NCI-H146 treated with DMSO at 0.1 percent for 48 hours (cell line): ENCODE measurements at regions not wholly inside any gene's neighbourhood (a gene's known extent, or its start where the extent isn't known, plus 50 kb on each side); places are given as distances from the start of the nearest gene placed in this dataset.
A peak's percentile ranks its signal among the peaks of the same experiment; 100 is the strongest.

Experiments used
- DNase-seq: peaks from one replicate; lab custom pipeline; 2025; ENCODE audit not compliant: unreplicated experiment; lab: John Stamatoyannopoulos, UW

DNA sequence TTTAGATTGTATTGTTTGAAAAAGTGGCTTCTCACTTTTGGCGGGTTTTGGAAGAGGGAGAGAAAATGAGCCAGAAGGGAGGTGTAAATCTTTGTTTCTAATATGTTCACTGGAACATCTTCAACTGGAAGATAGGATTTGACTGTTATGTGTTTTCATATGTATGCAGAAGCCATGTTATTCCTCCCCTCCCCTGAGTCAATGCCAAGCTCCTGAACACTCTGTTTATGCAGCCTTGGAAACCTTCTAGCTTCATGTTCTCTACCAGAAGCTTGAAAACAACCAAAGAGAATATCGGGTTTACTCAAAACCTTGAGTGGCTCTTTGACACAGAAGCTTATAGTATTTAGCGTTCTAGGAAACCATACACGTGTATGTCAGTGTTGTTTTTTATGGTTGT lies 279.1 kb downstream of the PRL start:
- DNase-seq = no peak

- DNase-seq = no peak
These were observed 277.0 kb downstream of the PRL start for GRCh38 chr6:22019857-22020256.

DNA sequence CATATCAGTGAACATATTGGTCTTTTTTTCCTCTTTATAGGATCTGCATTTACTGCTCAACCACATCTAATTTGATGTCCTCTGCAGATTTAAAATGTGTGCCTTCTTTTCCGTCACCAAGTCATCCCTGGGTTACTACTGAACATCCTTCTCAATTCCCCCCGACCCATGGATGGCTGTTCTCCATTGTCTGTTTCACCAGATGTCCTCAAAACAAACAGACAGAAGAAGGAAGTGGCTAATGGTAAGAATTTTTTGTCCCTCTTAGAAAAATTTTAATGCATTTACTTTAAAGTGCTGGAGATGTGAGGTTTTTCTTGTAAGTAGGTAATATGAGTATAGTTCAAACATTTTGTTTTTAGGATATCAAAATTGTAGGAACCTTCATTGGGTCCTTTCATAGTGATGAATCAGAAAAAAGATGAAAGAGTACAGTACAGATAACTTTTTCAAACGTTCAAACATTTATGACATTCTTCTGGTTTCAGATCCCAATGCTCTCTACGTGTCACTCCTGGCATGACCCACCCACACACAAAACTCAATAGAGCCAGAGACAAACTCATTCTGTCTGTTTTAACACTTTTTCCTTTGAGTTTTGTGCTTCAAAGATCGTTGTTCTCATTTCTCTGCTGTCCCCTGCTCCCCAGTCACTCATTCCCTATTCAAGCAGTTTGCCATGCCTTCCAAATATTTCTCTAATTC lies 276.4 kb downstream of the PRL start:
- DNase-seq = no peak

GRCh38 chr6:22021966-22022365 lies 274.9 kb downstream of the PRL start:
- DNase-seq = no peak

GRCh38 chr6:22023937-22024336 lies 272.9 kb downstream of the PRL start:
- DNase-seq = no peak

DNA sequence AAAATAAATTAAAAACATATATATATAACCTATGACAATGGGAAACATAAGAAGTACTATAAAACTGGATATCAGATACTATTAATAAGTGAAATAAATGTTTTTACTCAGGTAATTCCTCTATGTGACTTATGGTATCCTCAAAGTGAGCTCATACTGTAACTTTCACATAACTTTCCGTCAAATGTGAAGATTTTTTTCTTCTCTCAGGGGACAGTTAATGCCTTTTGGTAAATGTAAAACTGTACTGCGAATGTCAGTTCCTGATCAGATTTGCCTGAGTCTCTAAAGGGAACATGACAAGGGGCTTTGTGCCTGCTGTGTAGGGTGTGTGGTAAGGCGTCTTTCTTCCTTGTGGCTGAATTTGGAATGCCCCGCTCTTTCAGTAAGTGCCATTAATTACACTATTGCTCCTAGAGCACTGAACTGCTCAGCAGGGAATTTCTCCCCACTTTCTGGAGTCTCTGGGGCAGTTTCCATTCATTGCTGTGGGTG lies 271.8 kb downstream of the PRL start:
- DNase-seq = no peak

DNA sequence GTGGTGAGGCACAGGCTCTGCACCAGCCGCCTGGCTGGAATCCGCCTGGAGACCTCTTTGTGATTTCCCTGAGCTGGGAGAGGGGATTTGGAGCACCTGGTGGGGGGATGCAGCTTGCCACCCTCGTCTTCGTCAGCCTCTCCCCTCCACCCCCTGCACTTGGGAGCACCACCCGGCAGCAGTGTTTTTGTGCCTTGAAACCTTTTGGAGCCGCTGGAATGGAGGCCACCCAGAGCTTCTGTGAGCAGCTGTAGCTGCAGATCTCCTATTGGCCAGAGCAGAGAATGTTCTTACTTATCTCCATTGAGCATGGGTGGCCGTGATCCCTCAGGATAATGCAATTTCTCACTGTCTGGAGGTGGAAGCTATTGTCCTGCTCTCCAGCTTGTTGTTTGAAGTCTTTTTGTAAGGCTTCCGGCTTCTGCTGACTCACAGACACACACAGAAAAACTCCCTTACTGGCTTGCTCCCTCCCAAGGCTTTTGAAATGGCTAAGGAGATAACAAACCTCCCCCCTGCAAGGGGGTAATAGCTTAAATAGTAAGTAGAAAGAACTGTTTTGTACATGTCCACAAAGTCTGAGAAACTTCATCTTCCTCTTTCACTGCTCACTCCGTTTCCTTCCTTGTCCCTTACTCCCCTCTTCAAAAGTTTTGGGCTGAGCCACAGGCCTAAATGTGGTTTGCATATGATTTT lies 271.2 kb downstream of the PRL start:
- peak; percentile 29 for DNase-seq

DNA sequence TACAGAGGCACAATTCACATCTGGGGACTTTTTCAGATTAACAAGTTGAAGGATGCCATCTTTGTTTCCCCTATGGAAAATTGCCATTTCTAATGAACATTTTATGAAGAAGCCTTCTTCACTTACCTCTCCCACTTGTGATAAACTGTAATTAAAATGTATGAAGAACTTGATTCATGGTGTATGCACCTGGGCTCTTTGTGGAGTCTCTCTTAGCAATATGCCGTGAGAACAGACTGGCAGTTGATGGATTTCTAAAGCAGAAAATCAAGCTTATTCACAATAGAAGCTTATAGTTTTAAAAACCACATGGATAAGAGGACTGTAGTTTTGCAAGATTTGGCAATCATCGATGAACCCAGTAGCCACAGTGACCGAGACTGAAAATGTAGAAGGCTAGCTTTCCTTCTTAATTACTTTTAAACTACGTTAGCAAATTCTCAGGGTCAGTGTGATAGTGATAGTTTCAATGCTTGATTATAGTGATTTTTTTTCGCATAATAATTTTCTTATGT lies 270.6 kb downstream of the PRL start:
- DNase-seq = no peak

DNA sequence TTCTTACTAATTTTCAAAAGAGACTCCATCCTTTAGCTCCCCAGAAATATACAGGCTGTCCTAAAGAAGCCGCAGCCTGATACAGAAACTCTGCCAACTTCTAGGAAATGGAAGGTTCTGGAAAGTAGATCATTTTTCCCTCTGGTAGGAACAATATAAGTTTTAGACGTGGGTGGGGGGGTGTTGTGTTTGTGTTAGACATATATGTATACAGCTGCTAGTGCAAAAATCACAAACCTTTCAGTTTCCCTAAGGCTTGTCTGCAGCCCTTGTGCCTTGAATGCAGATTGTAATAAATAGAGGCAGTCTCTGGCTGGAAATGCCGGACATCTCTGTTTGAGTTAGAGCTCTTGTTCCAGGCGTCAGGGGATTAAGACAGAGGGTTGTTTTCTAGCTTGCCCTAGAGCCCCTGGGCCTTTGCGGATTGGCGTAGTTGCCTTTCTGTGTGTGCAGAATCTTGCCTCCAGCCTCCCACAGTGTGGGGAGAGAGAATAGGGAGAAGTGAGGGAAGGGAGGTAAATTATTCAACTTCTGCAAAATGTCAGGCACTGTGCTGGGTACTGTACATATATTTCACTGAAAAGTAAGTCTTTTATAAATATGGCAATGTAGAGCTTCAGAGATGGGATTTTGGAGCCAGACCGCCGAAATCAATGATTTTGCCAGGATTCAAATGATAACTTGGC lies 269.7 kb downstream of the PRL start:
- no peak for DNase-seq

- DNase-seq = no peak
These were observed 268.3 kb downstream of the PRL start for GRCh38 chr6:22028403-22029090.

DNA sequence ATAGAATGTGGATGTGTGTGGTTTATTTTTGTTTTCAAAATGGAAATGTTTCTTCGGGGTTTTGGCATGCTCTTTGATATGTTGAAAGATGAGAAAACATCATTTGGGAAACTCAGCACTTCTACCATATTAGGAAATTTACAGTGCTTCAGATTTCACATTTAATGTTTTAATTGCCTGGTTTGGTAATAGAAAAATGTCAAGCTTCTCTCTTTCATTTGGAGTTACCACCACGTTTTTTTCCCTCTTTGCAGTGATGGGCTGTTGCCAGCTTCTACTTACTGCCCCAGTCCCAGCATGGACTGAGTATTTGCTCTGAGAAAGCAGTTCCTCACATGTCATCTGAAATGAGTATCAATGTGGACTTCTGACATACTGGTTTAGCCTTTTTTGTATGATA lies 267.7 kb downstream of the PRL start:
- DNase-seq = no peak

DNA sequence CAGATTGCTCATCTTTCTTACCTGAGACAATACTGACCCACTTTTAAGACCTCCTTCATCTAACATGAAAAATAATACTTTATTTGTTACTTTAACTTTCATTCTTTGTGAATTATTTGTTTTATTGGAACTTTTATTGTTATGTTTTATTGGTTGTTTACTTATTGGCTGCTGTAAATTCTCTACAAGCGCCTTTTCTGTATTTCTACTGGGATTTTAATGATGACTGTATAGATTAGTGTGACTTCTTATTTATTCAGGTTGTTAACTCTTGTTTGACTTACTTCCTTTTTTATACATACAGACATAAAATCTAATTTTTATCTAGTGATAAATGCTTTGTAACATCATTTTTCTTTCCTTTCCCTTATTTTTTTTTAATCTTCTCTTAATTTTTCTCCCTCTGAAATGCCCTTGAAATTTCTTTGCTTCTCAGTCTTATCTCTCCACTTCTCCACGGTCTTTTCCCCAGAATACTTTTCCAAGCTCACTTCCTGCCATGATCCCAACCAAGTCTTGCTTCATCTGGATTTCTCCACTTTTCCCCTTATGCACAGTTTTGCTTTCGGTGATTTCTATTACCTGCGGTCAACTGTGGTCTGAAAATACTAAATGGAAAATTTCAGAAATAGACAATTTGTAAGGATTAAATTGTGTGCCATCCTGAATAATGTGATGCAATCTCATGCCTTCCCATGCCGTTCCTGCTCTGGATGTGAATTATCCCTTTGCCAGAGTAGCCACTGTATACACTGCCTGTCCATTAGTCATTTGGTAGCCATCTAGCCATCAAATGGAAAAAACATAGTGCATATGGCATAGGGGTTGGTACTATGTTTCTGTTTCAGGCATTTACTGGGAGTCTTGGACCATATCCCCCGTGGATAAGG lies 265.9 kb downstream of the PRL start:
- no peak for DNase-seq

GRCh38 chr6:22035690-22036089 lies 261.1 kb downstream of the PRL start:
- DNase-seq = no peak

DNA sequence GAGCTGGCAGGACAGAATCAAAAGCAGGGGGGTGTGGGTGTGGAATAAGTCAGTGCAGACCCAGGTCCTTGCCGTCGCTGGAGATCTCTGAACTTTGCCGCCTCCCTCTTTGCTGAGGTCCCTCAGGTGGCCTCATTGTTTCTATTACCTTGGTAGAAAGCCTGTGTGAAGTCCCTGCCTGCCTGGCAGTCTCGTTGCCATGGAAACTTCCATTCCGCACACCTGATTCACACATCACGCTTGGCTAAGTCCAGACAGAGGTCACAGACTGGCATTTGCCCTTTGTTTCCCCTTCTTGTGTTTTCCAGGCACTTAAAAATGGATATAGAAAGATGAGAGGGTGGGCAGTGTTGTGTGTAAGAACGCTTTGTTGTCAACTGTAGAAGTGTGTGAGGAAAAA lies 260.6 kb downstream of the PRL start:
- peak; percentile 85 for DNase-seq

DNA sequence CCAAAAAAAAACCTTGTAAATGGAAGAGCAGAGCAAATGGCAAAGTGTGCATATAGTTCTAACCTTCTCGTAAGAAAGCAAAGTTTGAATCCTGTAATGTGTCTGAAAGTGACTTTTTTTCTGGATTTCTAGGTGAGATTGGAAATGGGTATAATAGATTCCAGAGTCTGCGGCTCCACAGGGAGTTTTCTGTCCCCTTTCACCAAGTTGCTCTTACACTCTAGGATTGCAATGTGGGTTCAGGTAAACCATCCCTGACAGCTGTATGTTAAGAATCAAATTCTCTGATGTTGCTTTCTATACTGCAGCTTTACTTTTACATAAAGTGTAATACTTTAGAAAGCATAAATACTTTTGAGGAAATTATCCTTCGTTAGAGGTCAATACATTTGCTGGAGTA lies 260.1 kb downstream of the PRL start:
- DNase-seq = no peak

DNA sequence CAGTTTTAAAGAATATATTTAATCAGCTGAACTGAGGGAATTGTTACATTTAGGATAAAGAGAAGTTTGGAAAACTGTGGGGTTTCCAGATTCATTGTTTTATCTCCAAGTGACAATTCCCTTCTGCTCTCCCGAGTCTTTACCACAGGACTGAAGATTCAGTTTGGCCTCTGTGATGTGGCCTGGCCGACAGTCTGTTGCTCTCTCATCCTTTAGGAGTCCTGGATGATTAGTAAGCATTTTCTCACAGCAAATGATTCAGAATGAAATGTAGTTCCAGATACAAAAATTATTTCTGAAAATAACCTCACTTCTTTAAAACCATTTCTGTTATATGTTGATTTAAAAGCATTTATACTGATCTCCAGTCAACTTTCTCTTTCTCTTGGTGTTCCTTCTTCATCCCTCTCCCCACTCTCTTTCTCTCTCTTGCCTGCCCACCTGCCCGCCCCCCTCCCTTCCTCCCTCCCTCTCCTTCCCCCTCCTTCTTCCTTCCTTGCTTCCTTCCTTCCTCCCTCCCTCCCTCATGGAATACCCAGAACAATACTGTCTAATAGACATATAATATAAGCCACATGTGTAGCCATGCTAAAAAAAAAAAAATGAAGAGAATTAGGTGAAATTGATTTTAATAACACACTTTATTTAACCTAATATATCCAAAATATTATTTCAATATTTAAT lies 254.9 kb downstream of the PRL start:
- DNase-seq = no peak

DNA sequence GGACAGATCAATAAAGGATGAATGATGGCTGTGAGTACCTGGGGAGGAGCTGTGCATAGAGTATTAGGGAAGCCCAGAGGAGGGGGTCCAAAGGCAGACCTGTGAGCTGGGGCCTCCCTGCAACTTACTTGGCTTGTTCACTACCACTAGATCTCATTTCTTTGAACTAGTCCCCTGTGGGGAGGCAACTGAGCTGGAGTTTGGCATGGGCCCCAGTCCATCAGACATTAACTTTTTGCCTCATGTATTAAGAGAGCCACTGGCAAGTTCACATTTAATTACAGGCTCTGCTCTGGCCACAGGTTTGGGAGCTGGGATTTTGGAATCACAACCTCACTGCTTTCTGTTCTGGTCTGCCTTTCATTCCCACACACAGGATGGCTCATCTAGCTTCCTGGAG lies 254.1 kb downstream of the PRL start:
- DNase-seq = no peak

DNA sequence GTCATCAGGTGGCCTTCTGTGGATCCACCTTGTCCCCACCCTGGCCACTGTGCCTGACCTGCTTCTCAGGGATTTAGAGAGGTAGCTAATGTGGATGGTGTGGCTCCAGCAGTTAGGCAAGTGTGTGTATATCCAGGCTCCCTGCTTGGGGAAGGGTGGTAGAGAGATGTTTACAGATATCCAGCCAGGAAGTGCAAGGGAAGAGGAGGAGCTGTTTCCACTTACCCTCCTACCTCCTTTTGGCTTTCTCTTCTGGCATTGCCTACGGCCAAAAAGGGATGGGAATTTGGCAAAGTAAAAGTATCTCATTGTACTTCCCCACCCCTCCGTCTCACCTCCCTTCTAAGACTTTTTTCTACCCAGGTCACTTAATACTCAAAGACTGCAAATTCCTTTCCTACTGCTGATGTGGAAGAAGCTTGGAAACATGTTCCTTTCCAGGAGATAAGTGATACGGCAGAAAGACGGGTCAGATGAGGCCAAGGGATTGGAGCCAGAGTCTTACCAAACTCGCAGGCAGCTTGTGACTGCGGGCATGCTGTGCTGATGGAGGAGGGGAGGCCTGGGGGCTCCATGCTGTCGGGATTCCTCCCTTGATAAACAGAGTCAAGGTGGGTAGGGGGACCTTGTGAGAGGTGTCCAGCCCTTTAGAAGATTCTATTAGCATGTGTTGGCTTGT lies 253.4 kb downstream of the PRL start:
- no peak for DNase-seq

GRCh38 chr6:22045261-22045912 lies 251.4 kb downstream of the PRL start:
- no peak for DNase-seq
